Ectodermal cell (in vitro differentiated cells): ENCODE measurements at regions not wholly inside any gene's neighbourhood (a gene's known extent, or its start where the extent isn't known, plus 50 kb on each side); places are given as distances from the start of the nearest gene placed in this dataset.
"Not testable (repeated sequence)": the region's sequence is repeated elsewhere in the genome, so short reads cannot be mapped to it uniquely, and the experiment has no call there.

ENCODE experiments used
- H3K27ac ChIP-seq: 2 replicates; pipeline ENCODE4 v1.7.0; 2013; ENCODE audit warnings: mild to moderate bottlenecking, low read depth, low read length; ENCODE audit not compliant: insufficient read depth, poor library complexity, severe bottlenecking
- H3K27me3 ChIP-seq: 2 replicates; pipeline ENCODE4 v1.7.0; 2013; ENCODE audit warnings: mild to moderate bottlenecking, low read length; ENCODE audit not compliant: insufficient read depth, control insufficient read depth, poor library complexity, severe bottlenecking
- H3K36me3 ChIP-seq: one replicate; pipeline ENCODE4 v1.7.0; 2013; ENCODE audit warnings: low read length; ENCODE audit not compliant: control insufficient read depth, insufficient read depth
- H3K4me1 ChIP-seq: one replicate; pipeline ENCODE4 v1.7.0; 2013; ENCODE audit warnings: low read length; ENCODE audit not compliant: control insufficient read depth, insufficient read depth
- H3K4me3 ChIP-seq: 2 replicates; pipeline ENCODE4 v1.7.0; 2013; ENCODE audit warnings: low read depth, low read length, control low read depth; ENCODE audit not compliant: insufficient read depth
- H3K9me3 ChIP-seq: 2 replicates; pipeline ENCODE4 v1.7.0; 2013; ENCODE audit warnings: mild to moderate bottlenecking, low read length, moderate library complexity; ENCODE audit not compliant: control insufficient read depth
- WGBS, 2 experiments: methylation state at CpG; one replicate each; pipeline ENCODE4 v1.1.7; 2013; ENCODE audit warnings: missing lambda C conversion rate in 2 of 2; 5-methylcytosine and 5-hydroxymethylcytosine counted together

DNA sequence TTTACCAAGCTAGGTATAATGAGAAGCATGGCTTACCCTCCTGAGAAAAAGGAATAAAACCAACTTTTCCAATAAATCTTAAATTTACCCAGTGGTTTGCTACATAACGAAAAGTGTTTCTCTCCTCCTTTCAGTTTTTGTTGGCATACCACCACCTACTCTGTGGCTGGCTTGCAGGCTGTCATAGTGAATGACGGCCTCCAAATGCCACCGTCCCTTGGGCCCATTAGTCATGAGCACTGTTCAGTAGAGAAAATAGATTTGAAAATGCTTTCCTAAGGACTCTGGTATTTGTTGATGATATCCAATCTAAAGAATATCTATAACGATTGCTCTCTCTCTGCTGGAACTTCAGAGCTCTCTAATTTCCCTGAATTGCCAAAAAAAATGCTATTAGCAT is 488.3 kb downstream of the MAGEE1 start:
- Histone ChIP-seq H3K9me3 (no peaks in the 10 kb centered on the region), H3K27me3 (no peaks in the 10 kb centered on the region), H3K4me1 (no peaks in the 10 kb centered on the region), H3K27ac (no peak overlapping the region), H3K36me3 (no peaks in the 10 kb centered on the region), H3K4me3 (no peak overlapping the region)
- 90 to 97% methylated on average over 2 to 4 of the region's 4 CpGs for WGBS, 2 experiments

DNA sequence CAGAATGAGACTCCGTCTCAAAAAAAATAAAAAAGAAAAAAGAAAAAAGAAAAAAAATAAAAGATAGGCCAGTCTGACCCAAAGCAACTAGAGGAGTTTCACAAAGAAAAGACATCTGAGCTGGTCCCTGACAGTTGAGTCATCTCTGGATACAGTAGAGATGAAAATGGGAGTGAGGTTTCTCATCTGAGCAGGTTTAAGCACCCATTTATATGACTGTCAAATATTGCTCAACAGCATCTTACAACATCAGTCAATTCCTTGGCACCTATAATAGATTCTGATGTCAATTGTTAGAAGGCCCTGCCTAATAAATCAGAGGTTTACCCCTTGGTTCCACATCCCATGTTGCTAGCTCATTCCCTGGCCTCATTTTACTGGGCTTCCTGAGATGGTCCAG is 490.5 kb downstream of the MAGEE1 start:
- H3K9me3 ChIP-seq = no peaks in the 10 kb centered on the region
- 83 to 100% methylated on average over 1 of the region's 1 CpG for WGBS, 2 experiments
- no peak overlapping the region for H3K27ac ChIP-seq
- H3K4me3 ChIP-seq = no peak overlapping the region
- no peaks in the 10 kb centered on the region for H3K36me3 ChIP-seq
- H3K27me3 ChIP-seq = no peaks in the 10 kb centered on the region
- no peaks in the 10 kb centered on the region for H3K4me1 ChIP-seq

DNA sequence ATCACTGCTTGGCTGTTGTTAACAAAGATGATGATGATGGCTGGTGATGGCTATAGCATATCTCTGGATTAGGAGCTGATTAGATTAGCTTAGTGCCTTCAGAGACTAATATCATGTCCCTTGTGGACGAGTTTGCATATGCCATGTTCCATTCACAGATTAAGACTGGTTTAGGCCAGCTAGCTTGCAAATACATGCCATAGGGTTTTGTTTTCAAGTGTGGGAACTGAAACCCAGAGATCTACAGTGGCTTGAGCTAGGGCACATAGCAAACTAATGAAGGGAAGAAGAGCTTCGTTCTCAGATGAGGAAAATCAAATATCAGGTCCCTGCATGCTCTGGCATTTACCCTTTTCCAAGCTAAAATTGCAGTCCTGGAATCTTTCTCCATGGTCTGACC is 492.3 kb downstream of the MAGEE1 start:
- no peaks in the 10 kb centered on the region for H3K36me3 ChIP-seq
- WGBS, 2 experiments = 92 to 94% methylated on average over 2 of the region's 2 CpGs
- H3K9me3 ChIP-seq = no peaks in the 10 kb centered on the region
- H3K27me3 ChIP-seq = no peaks in the 10 kb centered on the region
- H3K4me1 ChIP-seq = no peaks in the 10 kb centered on the region
- H3K4me3 ChIP-seq = no peak overlapping the region
- H3K27ac ChIP-seq = no peak overlapping the region

DNA sequence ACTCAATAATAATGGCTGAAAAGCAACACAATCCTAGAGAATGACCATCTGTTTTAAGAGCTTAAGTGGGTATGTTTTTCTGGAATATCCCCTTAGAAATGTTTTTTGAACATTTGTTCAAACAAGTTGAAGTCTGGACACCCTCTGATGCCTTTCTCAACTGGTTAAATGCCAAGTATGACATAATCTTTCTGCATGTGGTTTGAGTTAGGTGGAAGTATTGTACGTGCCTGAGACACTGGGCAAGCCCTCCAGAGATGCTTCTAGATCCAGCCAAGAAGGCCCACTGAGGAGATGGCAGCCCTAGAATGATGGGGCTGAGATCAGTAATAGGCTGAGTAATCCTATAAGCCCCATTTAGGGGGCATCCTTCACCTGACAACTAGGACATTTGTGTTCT is 493.1 kb downstream of the MAGEE1 start:
- Histone ChIP-seq H3K4me3 (no peak overlapping the region), H3K4me1 (no peaks in the 10 kb centered on the region), H3K27me3 (no peaks in the 10 kb centered on the region), H3K9me3 (no peaks in the 10 kb centered on the region), H3K36me3 (no peaks in the 10 kb centered on the region), H3K27ac (no peak overlapping the region)
- WGBS, 2 experiments = 95 to 100% methylated on average over 1 of the region's 1 CpG

DNA sequence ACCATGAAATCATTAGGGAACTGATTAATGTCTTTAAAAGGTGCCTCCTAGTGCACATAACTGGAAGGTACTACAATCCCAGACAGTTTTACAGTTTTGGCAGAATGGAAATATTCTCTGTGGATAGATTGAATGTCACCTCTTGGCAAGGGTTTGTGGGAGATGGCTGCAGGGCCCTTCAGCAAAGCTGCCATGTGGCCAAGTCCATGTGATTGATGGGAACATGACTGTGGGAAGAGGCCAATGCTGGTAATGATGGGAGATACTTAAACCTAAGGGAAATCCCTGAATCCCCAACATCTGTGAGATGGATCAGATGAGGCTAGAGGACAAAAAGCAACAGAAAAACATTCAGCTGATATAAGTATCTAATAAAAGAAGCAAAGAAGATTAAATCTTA is 493.7 kb downstream of the MAGEE1 start:
- Histone ChIP-seq H3K4me3 (no peak overlapping the region), H3K9me3 (no peaks in the 10 kb centered on the region), H3K27me3 (no peaks in the 10 kb centered on the region), H3K36me3 (no peaks in the 10 kb centered on the region), H3K27ac (no peak overlapping the region), H3K4me1 (no peaks in the 10 kb centered on the region)

DNA sequence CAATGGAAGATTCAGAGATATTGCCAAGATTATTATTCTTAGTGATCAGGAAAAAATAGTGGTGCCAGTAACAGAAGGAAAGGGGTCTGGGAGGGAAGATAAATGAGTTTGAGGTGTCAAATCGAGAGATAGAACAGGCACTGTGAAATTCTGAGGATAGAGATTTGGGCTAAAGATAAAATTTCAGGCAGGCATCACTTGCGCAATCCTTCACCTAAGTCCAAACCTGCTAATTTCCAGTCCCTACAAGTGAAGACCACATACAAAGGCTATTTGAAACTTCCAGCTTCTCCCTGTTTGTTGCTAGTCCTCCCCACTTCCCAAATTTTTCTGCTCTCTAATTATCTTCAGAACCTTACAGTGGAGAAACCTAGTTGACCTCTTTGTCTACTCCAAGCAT is 494.6 kb downstream of the MAGEE1 start:
- Histone ChIP-seq H3K4me1 (no peaks in the 10 kb centered on the region), H3K4me3 (no peak overlapping the region), H3K36me3 (no peaks in the 10 kb centered on the region), H3K9me3 (no peaks in the 10 kb centered on the region), H3K27me3 (no peaks in the 10 kb centered on the region), H3K27ac (no peak overlapping the region)
- WGBS, 2 experiments = 89 to 90% methylated on average over 2 of the region's 2 CpGs

DNA sequence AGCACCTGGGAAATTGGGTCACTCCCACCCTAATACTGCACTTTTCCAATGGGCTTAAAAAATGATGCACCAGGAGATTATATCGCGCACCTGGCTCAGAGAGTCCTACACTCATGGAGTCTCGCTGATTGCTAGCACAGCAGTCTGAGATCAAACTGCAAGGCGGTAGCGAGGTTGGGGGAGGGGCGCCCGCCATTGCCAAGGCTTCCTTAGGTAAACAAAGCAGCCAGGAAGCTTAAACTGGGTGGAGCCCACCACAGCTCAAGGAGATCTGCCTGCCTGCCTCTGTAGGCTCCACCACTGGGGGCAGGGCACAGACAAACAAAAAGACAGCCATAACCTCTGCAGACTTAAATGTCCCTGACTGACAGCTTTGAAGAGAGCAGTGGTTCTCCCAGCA is 497.1 kb downstream of the MAGEE1 start:
- not testable (repeated sequence) for H3K9me3 ChIP-seq
- WGBS, 2 experiments = 60 to 65% methylated on average over 7 of the region's 7 CpGs

DNA sequence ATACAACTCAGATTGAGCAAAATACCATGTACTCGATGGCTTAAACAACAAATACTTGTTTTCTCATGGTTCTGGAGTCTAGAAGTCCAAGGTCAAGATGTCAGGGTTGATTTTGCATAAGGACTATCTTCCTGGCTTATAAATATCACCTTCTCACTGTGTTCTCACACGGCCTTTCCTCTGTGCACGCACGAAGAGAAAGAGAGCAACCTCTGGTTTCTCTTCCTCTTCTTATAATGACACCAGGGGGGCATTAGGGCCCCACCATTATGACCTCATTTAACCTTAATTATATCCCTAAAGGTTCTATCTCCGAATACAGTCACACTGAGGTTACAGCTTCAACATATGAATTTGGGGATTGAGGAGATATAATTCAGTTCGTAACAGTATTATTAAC is 504.0 kb downstream of the MAGEE1 start:
- Histone ChIP-seq H3K4me3 (no peak overlapping the region), H3K27me3 (no peaks in the 10 kb centered on the region)
- 80 to 96% methylated on average over 4 to 5 of the region's 6 CpGs for WGBS, 2 experiments

More for the DNA sequence above, 497.1 kb downstream of the MAGEE1 start:
- H3K4me1 ChIP-seq, H3K36me3 ChIP-seq, H3K4me3 ChIP-seq, H3K27ac ChIP-seq, H3K27me3 ChIP-seq: not testable (repeated sequence)

DNA sequence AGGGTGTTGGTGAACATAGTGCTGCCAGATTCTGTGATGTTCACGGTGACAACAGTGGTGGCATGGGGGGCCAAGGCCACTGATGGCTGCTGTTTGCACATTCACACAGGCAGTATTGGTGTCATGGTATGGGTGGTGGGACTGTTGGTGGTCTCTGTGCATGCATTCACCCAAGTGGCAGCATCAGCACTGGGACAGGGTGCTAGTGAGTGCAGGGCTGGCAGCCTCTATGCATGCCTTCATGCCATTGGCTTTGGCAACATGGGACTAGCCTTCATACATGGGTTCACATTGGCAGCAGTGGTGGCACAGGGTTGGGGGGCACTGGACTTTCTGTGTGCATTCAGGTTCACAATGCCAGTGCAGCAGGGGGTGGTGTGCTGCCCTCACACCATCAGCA is 489.7 kb upstream of the FGF16 start:
- Histone ChIP-seq H3K4me1 (no peaks in the 10 kb centered on the region), H3K4me3 (no peak overlapping the region), H3K27me3 (no peaks in the 10 kb centered on the region), H3K36me3 (no peaks in the 10 kb centered on the region), H3K27ac (no peak overlapping the region), H3K9me3 (no peaks in the 10 kb centered on the region)
- 100% methylated on average over 1 of the region's 1 CpG for WGBS, 2 experiments

More for the DNA sequence above, 504.0 kb downstream of the MAGEE1 start:
- H3K9me3 ChIP-seq = no peaks in the 10 kb centered on the region
- H3K36me3 ChIP-seq = no peaks in the 10 kb centered on the region
- no peaks in the 10 kb centered on the region for H3K4me1 ChIP-seq
- H3K27ac ChIP-seq = no peak overlapping the region

DNA sequence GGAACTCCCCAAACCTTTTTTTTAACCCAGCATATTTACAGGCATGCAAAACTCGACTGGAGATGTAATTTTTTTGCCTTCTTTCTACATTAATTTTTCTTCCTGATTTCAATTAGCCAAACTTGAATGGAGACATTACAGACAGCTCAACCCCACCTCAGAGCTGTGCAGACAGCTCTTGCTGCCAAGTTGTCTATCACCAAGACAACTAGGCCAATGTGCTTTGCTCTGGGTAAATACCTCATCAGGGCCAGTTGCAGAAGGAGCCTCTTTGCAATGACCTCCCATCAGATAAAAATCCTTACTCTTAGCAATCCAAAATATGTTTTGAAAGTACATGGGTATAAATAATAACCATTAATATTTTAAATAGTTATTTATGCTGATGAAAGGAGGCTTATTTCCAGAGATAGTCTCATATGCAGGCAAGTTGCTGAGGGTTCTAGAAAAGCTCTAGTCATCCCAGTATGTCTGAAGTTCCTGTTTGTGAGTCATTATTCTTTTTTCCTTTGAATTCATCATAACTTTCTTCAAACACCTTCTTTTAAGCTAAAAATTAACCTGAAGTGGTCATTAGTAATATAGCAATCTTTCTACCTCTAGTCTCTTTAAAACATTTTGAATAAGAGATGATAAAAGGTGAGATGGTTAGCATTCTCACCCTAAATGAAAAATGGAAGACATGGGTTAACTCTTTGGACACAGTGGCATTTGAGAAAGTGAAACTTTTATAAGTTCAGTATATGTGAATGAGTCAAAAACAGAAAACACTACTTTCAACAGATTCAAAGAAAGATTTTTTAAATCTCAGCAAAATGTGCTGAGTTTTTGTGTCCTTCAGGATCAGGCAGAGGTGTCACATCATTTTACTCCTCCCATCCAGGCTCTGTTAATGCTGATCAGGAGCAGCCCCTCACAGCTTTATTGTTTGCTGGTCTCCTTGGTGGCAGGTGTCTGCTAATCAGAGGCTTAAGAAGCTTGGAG is 475.5 kb upstream of the FGF16 start:
- WGBS, 2 experiments = 100% methylated on average over 1 of the region's 1 CpG
- Histone ChIP-seq H3K4me1 (no peaks in the 10 kb centered on the region), H3K27me3 (no peaks in the 10 kb centered on the region), H3K27ac (no peak overlapping the region), H3K36me3 (no peaks in the 10 kb centered on the region), H3K9me3 (no peaks in the 10 kb centered on the region), H3K4me3 (no peak overlapping the region)
